HEK293 (cell line): ENCODE measurements at regions not wholly inside any gene's neighbourhood (a gene's known extent, or its start where the extent isn't known, plus 50 kb on each side); places are given as distances from the start of the nearest gene placed in this dataset.

Experiments used
- GLIS1 ChIP-seq: fragments of 450-650 bp; formaldehyde crosslinking; IDR thresholded peaks from 2 replicates; pipeline ENCODE4 v1.5.1; 2016; ENCODE audit warnings: missing biosample characterization, missing genetic modification characterization
- PRDM10 ChIP-seq: fragments of 450-650 bp; formaldehyde crosslinking; IDR thresholded peaks from 2 replicates; pipeline ENCODE4 v1.5.1; 2016; ENCODE audit warnings: missing biosample characterization, missing genetic modification characterization
- ZBTB44 ChIP-seq: fragments of 450-650 bp; IDR thresholded peaks from 2 replicates; pipeline ENCODE4 v1.5.1; 2018; ENCODE audit warnings: missing biosample characterization, mild to moderate bottlenecking, missing genetic modification characterization
- ZFP41 ChIP-seq: fragments of 450-650 bp; formaldehyde crosslinking; IDR thresholded peaks from 2 replicates; pipeline ENCODE4 v1.5.1; 2016; ENCODE audit warnings: missing biosample characterization, missing genetic modification characterization, borderline replicate concordance
- ZNF114 ChIP-seq: fragments of 450-650 bp; formaldehyde crosslinking; IDR thresholded peaks from 2 replicates; pipeline ENCODE4 v1.5.0; 2017; ENCODE audit warnings: missing biosample characterization, missing genetic modification characterization
- ZNF433 ChIP-seq: fragments of 450-650 bp; formaldehyde crosslinking; IDR thresholded peaks from 2 replicates; pipeline ENCODE4 v1.5.1; 2016; ENCODE audit warnings: missing biosample characterization, missing genetic modification characterization, low read depth
- ZNF529 ChIP-seq: fragments of 450-650 bp; formaldehyde crosslinking; IDR thresholded peaks from 2 replicates; pipeline ENCODE4 v1.5.1; 2017; ENCODE audit warnings: missing genetic modification characterization, missing biosample characterization; ENCODE audit not compliant: insufficient replicate concordance
- ZNF548 ChIP-seq: fragments of 450-650 bp; formaldehyde crosslinking; IDR thresholded peaks from 2 replicates; pipeline ENCODE4 v1.5.1; 2016; ENCODE audit warnings: missing biosample characterization, missing genetic modification characterization
- ZNF658 ChIP-seq: fragments of 450-650 bp; formaldehyde crosslinking; IDR thresholded peaks from 2 replicates; pipeline ENCODE4; 2016; ENCODE audit warnings: missing biosample characterization, missing genetic modification characterization
- ZNF660 ChIP-seq: fragments of 450-650 bp; IDR thresholded peaks from 2 replicates; pipeline ENCODE4 v1.5.1; 2018; ENCODE audit warnings: missing biosample characterization, mild to moderate bottlenecking, missing genetic modification characterization
- ZNF777 ChIP-seq: fragments of 450-650 bp; formaldehyde crosslinking; IDR thresholded peaks from 2 replicates; pipeline ENCODE4 v1.5.1; 2017; ENCODE audit warnings: missing biosample characterization, missing genetic modification characterization, borderline replicate concordance
- TF ChIP-seq, protein P1 (sequence below): fragments of 450-650 bp; formaldehyde crosslinking; IDR thresholded peaks from 2 replicates; pipeline ENCODE4 v1.5.1; 2016; ENCODE audit warnings: missing biosample characterization, missing genetic modification characterization
- TF ChIP-seq, protein P2 (sequence below): fragments of 450-650 bp; formaldehyde crosslinking; conservative IDR thresholded peaks from 2 replicates; pipeline ENCODE4 v1.5.1; 2016; ENCODE audit warnings: low read depth, missing biosample characterization, missing genetic modification characterization
- TF ChIP-seq, protein P3 (sequence below): fragments of 450-650 bp; formaldehyde crosslinking; IDR thresholded peaks from 2 replicates; pipeline ENCODE4 v1.5.1; 2016; ENCODE audit warnings: missing biosample characterization, missing genetic modification characterization

DNA sequence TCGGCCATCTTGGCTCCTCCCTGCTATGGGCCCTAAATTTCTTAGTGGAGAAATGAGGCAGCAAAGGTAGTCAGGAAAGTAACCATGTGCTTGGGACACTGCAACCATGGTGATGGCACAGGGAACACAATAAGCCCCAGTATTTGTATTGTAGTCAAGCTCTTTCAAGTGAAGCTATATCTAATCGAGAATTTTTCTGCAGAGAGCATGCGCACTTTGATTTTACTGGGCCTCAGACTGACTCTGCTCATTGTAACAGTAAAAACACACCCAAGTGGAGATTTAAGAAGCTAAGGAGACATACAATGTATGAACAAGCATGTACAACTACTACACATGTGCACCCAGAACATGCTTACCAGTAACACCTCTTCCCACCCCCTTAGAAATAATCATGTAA is 67.3 kb upstream of the TMEM229A start:
- TF ChIP-seq ZNF777 = no peak
- no peak for TF ChIP-seq GLIS1 (tag by site-specific recombination)
- TF ChIP-seq, protein P1, sequence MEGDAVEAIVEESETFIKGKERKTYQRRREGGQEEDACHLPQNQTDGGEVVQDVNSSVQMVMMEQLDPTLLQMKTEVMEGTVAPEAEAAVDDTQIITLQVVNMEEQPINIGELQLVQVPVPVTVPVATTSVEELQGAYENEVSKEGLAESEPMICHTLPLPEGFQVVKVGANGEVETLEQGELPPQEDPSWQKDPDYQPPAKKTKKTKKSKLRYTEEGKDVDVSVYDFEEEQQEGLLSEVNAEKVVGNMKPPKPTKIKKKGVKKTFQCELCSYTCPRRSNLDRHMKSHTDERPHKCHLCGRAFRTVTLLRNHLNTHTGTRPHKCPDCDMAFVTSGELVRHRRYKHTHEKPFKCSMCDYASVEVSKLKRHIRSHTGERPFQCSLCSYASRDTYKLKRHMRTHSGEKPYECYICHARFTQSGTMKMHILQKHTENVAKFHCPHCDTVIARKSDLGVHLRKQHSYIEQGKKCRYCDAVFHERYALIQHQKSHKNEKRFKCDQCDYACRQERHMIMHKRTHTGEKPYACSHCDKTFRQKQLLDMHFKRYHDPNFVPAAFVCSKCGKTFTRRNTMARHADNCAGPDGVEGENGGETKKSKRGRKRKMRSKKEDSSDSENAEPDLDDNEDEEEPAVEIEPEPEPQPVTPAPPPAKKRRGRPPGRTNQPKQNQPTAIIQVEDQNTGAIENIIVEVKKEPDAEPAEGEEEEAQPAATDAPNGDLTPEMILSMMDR = no peak
- no peak for TF ChIP-seq ZNF658 (tag by site-specific recombination)
- TF ChIP-seq, protein P2, sequence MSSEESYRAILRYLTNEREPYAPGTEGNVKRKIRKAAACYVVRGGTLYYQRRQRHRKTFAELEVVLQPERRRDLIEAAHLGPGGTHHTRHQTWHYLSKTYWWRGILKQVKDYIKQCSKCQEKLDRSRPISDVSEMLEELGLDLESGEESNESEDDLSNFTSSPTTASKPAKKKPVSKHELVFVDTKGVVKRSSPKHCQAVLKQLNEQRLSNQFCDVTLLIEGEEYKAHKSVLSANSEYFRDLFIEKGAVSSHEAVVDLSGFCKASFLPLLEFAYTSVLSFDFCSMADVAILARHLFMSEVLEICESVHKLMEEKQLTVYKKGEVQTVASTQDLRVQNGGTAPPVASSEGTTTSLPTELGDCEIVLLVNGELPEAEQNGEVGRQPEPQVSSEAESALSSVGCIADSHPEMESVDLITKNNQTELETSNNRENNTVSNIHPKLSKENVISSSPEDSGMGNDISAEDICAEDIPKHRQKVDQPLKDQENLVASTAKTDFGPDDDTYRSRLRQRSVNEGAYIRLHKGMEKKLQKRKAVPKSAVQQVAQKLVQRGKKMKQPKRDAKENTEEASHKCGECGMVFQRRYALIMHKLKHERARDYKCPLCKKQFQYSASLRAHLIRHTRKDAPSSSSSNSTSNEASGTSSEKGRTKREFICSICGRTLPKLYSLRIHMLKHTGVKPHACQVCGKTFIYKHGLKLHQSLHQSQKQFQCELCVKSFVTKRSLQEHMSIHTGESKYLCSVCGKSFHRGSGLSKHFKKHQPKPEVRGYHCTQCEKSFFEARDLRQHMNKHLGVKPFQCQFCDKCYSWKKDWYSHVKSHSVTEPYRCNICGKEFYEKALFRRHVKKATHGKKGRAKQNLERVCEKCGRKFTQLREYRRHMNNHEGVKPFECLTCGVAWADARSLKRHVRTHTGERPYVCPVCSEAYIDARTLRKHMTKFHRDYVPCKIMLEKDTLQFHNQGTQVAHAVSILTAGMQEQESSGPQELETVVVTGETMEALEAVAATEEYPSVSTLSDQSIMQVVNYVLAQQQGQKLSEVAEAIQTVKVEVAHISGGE (tag by site-specific recombination) = no peak
- no peak for TF ChIP-seq ZNF114 (tag by site-specific recombination)
- no peak for TF ChIP-seq ZNF548 (tag by site-specific recombination)
- TF ChIP-seq ZFP41 (tag by site-specific recombination) = no peak
- no peak for TF ChIP-seq ZBTB44 (tag by site-specific recombination)
- TF ChIP-seq ZNF660 (tag by site-specific recombination) = no peak
- TF ChIP-seq ZNF433 (tag by site-specific recombination) = no peak
- no peak for TF ChIP-seq ZNF529
- TF ChIP-seq PRDM10 = no peak
- TF ChIP-seq, protein P3, sequence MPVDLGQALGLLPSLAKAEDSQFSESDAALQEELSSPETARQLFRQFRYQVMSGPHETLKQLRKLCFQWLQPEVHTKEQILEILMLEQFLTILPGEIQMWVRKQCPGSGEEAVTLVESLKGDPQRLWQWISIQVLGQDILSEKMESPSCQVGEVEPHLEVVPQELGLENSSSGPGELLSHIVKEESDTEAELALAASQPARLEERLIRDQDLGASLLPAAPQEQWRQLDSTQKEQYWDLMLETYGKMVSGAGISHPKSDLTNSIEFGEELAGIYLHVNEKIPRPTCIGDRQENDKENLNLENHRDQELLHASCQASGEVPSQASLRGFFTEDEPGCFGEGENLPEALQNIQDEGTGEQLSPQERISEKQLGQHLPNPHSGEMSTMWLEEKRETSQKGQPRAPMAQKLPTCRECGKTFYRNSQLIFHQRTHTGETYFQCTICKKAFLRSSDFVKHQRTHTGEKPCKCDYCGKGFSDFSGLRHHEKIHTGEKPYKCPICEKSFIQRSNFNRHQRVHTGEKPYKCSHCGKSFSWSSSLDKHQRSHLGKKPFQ = no peak
